ENCODE measurements at regions not wholly inside any gene's neighbourhood (a gene's known extent, or its start where the extent isn't known, plus 50 kb on each side); places are given as distances from the start of the nearest gene placed in this dataset.

DNA sequence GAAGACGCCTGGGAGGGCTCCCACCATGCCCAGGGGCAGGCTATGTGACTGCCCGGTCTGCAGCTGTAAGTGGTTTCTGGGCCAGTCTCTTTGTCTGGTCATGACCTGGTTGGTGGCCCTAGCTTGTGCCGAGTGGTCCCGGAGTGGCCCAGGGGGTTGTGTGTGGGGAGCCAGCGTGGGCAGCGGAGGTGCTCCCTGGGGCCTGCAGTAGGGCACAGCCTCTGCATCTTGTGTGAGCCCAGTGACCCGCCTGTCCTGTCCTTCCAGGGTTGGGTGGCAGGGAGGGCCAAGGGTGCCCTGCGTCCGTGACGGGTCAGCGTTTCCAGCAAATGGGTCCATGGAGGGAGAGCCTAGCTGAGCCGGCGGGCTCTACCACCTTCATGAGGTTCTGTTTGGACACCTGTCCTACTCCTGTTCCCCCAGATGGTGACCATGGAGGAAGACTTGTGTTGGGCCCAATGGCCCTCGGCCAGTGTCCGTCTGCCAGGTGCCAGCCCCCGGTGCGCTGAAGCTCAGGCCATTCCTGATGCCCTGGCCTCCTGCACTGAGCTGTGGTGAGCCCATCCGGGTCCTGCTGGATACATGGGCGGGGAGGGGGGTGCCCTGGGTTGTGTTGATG lies 215.4 kb downstream of the SNRPN start:
- TF ChIP-seq CTCF (IDR thresholded peaks at IDR 0.05; ENCODE audit: unreplicated experiment in 3 of 3), result no peak
- Mint-ChIP-seq H3K27ac (no peak overlapping the region), H3K4me1 (no peaks in the 10 kb centered on the region), H3K4me3 (no peak overlapping the region), H3K27me3 (ENCODE audit: low read depth) (no peaks in the 10 kb centered on the region), H3K9me3 (peaks cover 32% of the 10 kb centered on the region), H3K36me3 (ENCODE audit: low read depth) (peaks cover 10% of the 10 kb centered on the region)

DNA sequence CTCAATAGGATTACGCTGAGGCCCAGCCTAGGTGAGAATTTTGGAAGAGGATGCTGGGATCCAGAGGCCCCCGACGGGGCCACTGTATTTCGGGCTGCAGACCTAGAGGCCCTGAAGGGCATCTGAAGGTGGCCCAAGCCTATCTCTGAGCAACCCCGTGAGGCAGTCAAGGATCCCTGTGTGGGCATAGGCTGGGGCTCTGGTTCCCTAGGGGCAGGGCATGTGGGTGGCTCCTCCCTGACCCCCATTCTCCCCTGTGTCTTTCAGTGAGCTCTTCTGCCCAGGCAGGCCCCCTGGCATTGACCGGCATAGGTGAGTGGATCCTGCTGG lies 216.0 kb downstream of the SNRPN start:
- Mint-ChIP-seq H3K27me3 (ENCODE audit: low read depth) (no peaks in the 10 kb centered on the region), H3K36me3 (ENCODE audit: low read depth) (peaks cover 10% of the 10 kb centered on the region), H3K4me3 (no peak overlapping the region), H3K9me3 (peaks cover 31% of the 10 kb centered on the region), H3K27ac (no peak overlapping the region), H3K4me1 (no peaks in the 10 kb centered on the region)
- no peak for TF ChIP-seq CTCF (IDR thresholded peaks at IDR 0.05; ENCODE audit: unreplicated experiment in 3 of 3)

DNA sequence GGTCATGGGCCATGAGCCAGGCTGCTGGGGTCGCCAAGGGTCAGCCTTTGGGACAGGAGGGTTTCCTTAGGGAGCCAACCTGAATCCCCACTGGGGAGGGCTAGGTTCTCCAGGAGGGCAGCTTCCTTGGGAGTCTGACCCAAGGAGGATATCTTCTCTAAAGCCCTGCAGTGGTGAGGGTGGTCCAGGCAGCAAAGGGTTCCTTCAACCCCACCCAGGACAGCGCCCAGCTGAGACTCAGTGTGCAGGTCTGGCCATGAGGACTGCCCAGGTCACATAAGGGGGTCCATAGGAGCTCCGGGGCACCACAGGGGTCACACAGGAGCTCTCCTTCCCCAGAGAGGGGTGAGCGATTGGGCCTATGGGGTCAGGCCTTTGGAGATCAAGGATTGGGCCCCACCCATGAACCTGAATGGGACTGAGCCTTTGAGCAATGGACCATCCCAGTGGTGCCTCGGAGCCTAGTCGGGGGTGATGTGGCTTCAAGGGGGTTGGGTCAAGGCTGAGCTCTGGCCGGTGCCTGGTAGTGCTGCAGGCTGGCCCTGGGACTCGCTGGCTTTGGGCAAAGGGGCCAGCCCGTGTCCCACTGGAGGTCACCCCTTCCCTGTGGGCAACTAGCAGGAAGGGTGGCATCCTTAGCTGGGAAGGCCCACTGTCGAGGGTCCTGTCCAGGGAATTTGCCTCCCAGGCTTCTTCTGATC lies 216.5 kb downstream of the SNRPN start:
- Mint-ChIP-seq H3K4me3 (no peak overlapping the region), H3K9me3 (peaks cover 35% of the 10 kb centered on the region), H3K27me3 (ENCODE audit: low read depth) (no peaks in the 10 kb centered on the region), H3K27ac (no peak overlapping the region), H3K4me1 (no peaks in the 10 kb centered on the region), H3K36me3 (ENCODE audit: low read depth) (peaks cover 10% of the 10 kb centered on the region)
- TF ChIP-seq CTCF (IDR thresholded peaks at IDR 0.05; ENCODE audit: unreplicated experiment in 3 of 3), result no peak

DNA sequence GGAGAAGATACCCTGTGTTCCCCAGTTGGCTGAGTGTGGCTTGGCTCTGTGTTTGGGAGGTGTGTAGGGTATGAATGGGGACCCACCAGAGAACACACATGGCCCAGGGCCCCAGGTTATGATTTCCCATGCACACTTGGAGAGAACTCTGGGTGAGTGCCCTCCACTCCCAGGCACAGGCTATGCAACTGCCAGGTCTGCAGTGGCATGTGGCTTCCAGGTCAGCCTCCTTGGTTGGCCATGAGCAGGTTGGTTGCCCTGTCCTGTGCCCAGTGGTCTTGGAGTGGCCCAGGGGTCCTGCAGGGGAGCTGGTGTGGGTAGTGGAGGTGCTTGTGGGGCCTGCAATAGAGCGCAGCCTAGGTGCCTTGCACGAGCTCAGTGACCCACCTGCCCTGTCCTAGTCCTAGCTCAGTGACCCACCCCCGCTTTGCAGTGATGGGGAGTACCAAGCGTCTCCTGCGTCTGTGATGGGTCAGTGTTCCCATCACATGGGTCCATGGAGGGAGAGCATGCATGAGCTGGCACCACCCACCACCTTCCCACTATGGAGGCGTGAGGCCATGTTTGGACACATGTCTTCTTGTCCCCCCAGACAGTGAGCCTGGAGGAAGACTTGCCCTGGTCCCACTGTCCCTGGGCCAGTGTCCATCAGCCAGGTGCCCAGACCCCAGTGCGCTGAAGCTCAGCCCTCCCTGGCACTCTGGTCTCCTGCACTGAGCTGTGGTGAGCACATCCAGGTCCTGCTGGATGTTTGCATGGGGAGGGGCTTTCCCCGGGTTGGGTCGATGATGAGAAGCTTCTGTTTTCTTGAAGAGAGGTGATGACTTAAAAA lies 217.3 kb downstream of the SNRPN start:
- no peak for TF ChIP-seq CTCF (IDR thresholded peaks at IDR 0.05; ENCODE audit: unreplicated experiment in 3 of 3)
- no peak overlapping the region for H3K4me3 Mint-ChIP-seq
- no peaks in the 10 kb centered on the region for H3K27me3 Mint-ChIP-seq (ENCODE audit: low read depth)
- H3K27ac Mint-ChIP-seq, result no peak overlapping the region
- peaks cover 10% of the 10 kb centered on the region for H3K36me3 Mint-ChIP-seq (ENCODE audit: low read depth)
- peaks cover 36% of the 10 kb centered on the region for H3K9me3 Mint-ChIP-seq
- no peaks in the 10 kb centered on the region for H3K4me1 Mint-ChIP-seq

DNA sequence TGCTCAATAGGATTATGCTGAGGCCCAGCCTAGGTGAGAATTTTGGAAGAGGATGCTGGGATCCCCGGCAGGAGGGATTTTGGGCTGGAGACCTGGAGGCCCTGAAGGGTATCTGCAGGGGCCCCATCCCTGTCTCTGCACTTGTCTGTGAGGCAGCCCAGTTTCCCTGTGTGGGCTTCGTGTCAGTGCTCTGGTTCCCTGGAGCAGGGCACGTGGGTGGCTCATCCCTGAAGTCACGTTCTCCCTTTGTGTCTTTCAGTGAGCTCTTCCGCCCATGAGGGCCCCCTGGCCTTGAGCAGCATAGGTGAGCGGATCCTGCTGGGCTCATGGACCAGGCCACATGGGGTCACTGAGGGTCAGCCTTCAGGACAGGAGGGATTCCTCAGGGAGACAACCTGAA lies 217.9 kb downstream of the SNRPN start:
- TF ChIP-seq CTCF (IDR thresholded peaks at IDR 0.05; ENCODE audit: unreplicated experiment in 3 of 3), result no peak
- Mint-ChIP-seq H3K27me3 (ENCODE audit: low read depth) (no peaks in the 10 kb centered on the region), H3K36me3 (ENCODE audit: low read depth) (peaks cover 10% of the 10 kb centered on the region), H3K9me3 (peaks cover 36% of the 10 kb centered on the region), H3K4me3 (no peak overlapping the region), H3K27ac (no peak overlapping the region), H3K4me1 (no peaks in the 10 kb centered on the region)
